NB4 (cell line): ENCODE measurements at regions not wholly inside any gene's neighbourhood (a gene's known extent, or its start where the extent isn't known, plus 50 kb on each side); places are given as distances from the start of the nearest gene placed in this dataset.

Experiments used
- CTCF ChIP-seq: IDR thresholded peaks from one replicate; pipeline ENCODE4 v1.5.1; 2012; ENCODE audit warnings: low read depth, low read length
- MYC ChIP-seq: IDR thresholded peaks from 2 replicates; pipeline ENCODE4 v1.6.1; 2011; ENCODE audit warnings: low read depth, low read length
- POLR2A ChIP-seq: IDR thresholded peaks from 2 replicates; pipeline ENCODE4 v1.6.1; 2011; ENCODE audit warnings: mild to moderate bottlenecking; ENCODE audit not compliant: insufficient read length; ENCODE audit errors: extremely low read depth
- TF ChIP-seq, protein P1 (sequence below): IDR thresholded peaks from 2 replicates; pipeline ENCODE4 v1.6.1; 2011; ENCODE audit warnings: low read depth, low read length

DNA sequence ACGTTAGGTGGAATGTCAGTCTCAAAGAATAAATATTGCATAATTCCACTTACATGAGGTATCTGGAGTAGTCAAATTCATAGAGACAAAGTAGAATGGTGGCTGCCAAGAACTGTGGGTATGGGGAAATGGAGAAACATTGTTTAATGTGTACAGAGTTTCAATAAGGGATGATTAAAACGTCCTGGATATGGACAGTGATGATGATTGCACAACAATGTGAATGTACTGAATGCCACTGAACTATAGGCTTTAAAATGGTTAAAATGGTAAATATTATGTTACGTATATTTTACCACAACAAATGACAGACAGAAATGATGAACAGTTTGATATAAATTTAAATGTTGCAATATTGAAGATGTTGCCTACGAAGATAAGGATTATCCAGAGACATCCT, 602.0 kb upstream of the PKDCC start:
- TF ChIP-seq, protein P1, sequence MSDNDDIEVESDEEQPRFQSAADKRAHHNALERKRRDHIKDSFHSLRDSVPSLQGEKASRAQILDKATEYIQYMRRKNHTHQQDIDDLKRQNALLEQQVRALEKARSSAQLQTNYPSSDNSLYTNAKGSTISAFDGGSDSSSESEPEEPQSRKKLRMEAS = no peak
- TF ChIP-seq CTCF (no peak), POLR2A (no peak), MYC (no peak)
